CD4-positive, alpha-beta T cell treated with Interferon gamma for 1 hour (primary cell): ENCODE measurements at regions not wholly inside any gene's neighbourhood (a gene's known extent, or its start where the extent isn't known, plus 50 kb on each side); places are given as distances from the start of the nearest gene placed in this dataset.
A peak's percentile ranks its signal among the peaks of the same experiment; 100 is the strongest.

ENCODE experiments used
- DNase-seq: peaks from one replicate; pipeline ENCODE4 v3.0.0-alpha.2; 2020

DNA sequence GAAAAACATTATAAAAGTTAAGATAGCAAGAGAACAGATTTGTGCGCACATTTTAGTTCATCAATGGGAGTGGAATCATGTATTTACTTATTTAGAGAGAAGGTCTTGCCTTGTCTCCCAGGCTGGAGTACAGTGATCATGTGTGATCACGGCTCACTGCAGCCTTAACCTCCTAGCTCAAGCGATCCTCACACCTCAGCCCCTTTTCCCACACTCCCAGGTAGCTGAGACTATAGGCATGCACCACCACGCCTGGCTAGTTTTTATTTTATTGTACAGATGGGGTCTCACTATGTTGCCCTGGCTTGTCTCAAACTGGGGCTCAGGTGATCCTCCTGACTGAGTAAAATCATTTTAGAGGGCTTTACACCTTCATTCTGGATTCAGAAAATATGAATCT lies 72.3 kb upstream of the ADGRF1 start:
- DNase-seq = no peak

- no peak for DNase-seq
These were observed 70.2 kb upstream of the ADGRF1 start for GRCh38 chr6:47112317-47112716.

GRCh38 chr6:47111685-47112084 lies 69.6 kb upstream of the ADGRF1 start:
- DNase-seq = no peak

- DNase-seq = no peak
These were observed 67.1 kb upstream of the ADGRF1 start for GRCh38 chr6:47109281-47109680.

- no peak for DNase-seq
These were observed 64.6 kb upstream of the ADGRF1 start for GRCh38 chr6:47106721-47107197.

GRCh38 chr6:47106216-47106615 lies 64.1 kb upstream of the ADGRF1 start:
- DNase-seq = no peak

- no peak for DNase-seq
These were observed 63.5 kb upstream of the ADGRF1 start for GRCh38 chr6:47105469-47106178.

DNA sequence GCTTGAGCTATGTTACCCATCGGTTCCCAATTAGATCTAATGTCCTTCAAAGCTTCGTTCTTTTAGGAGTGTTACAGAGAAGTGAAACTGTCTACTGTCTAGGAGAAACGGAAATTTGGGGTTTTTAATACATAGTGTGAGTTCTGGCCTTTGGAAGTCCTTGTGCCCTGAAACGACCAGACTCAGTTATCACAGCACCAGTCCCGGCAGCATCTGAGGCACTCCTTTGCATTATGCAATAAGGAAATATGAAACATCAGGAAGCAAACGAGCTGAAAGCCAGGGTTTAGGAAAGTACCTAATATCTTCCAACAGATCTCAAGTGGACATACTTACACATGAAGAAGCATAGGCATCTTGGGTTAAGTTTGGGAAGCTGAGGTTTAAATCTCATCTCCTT lies 61.8 kb upstream of the ADGRF1 start:
- DNase-seq = no peak

- DNase-seq = no peak
These were observed 60.2 kb upstream of the ADGRF1 start for GRCh38 chr6:47102331-47102730.

DNA sequence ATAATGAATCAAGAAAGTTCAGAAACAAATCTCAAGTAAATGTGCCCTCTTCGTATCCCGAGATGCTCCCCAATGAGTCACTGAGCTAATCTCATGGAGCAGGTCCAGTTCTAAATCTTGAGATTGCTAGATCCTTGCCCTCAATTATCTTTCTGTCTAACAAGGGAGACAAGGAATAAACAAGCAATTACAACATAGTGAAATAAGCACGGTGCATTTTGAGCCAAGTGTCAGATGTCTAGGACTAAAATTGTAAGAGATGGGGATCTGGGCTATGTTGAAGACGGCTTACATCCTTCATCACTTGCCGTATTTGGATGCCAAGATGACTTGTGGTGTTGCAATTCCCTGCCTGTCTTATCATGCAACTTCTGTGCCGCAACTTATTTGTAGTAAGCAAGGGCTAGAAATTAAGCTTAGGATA lies 56.5 kb upstream of the ADGRF1 start:
- no peak for DNase-seq

GRCh38 chr6:47097092-47097945 lies 55.2 kb upstream of the ADGRF1 start:
- DNase-seq = peak; percentile 38

DNA sequence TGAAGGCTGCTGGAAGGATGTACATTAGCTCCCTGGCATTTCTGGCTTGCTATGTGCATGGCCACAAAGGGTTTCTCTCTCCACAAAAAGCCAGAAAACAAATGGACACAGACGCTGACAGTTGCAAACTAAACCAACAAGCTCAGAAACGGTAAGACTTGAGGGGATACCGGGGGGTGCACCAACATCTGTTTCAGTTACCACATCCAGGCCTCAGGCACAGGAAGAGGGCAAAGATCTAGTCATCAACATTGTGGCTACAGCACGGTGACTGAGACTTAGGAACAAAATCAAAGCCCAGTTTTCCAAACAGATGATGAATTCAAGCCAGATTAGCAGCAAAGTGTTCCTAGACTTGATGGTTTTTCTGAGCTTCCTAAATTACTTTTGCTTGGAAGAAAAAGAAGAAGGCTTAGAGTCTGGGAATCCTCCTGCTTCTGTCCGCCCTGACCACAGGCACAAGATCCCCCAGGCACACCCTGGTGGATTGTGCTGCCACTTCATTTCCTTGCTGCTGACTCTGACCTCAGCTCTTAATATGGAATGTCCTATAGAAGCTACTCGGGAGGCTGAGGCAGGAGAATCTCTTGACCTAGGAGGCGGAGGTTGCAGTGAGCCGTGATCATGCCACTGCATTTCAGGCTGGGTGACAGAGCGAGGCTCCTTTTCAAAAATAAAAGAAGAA lies 54.2 kb upstream of the ADGRF1 start:
- DNase-seq = no peak

DNA sequence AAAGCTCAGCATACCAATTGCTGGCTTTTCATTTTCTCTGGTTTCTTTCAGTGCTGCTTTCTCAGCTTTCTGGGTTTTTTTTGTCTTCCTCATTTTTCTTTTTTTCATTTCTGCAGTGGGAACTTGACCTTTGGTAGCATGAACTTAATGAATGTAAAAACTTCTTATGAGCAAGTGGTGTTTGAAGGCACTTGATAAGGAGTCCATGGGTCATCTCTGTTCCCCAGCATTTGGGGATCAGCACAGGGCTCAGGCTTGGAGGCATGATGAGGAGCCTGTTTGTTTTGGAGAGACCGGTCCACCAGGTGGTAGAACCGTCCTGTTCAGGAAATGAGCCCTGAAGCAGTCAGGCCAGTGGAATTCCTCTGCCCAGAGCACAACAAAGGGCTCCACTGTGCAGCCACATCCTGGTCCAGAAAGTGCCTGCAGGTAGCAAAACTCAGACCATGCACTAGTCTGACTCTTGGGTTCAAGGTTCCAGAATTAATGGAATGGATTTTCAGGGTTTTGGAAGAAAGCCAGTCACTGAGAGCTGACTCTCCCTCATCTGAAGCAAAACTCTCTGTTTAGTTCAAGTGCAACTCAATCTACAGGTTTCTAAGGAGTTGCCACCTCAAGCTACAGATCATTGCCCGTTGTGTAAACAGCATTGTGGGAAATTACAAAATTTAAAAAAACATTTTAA lies 52.3 kb upstream of the ADGRF1 start:
- DNase-seq = no peak

- DNase-seq = no peak
These were observed 51.0 kb upstream of the ADGRF1 start for GRCh38 chr6:47093169-47093568.

DNA sequence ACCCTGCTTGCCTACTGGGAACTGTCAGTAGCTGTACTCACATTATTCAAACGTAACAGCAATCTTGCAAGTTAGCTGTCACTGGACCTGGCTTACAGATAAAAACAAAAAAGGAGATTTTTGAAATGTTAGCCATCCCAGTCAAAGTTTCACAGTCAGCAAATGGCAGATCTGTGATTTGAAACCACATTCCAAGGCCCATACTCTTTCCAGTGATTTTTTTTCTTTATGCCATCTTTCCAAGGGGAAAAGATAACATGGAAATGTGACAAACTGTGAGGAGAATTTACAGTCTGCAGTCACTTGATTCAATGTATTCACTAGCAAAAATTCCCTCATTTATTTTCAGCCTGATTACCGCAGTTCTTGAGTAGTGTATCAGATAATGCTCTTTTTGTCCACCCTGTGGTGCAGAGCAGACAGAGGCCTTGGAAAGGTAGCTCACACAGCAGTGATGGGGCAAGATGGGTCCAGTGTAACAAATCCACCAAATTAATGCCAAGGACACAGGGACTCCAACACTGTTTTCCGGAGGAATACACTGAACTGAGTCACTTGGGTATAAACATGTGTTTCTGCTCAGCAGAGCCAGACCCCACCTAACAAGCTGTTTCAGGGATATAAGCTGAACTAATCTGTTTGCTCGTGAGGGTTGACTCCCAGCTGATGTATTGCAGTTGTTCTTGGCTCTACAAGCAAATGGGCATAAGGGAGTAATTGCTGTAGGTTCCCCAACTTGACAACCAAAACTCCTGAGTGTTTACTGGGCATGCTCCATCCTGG lies 49.9 kb upstream of the ADGRF1 start:
- no peak for DNase-seq
